GM12892 (cell line): ENCODE measurements at regions not wholly inside any gene's neighbourhood (a gene's known extent, or its start where the extent isn't known, plus 50 kb on each side); places are given as distances from the start of the nearest gene placed in this dataset.

Source experiments
- POLR2A ChIP-seq: IDR thresholded peaks from 2 replicates; pipeline ENCODE4 v1.6.1; 2011; ENCODE audit warnings: low read depth, low read length, control low read depth
- POLR2AphosphoS5 ChIP-seq: IDR thresholded peaks from 2 replicates; pipeline ENCODE4 v1.6.1; 2011; ENCODE audit warnings: low read depth, low read length, control low read depth
- TAF1 ChIP-seq: IDR thresholded peaks from 2 replicates; pipeline ENCODE4 v1.6.1; 2011; ENCODE audit warnings: low read depth, mild to moderate bottlenecking, control low read depth, low read length, borderline replicate concordance

DNA sequence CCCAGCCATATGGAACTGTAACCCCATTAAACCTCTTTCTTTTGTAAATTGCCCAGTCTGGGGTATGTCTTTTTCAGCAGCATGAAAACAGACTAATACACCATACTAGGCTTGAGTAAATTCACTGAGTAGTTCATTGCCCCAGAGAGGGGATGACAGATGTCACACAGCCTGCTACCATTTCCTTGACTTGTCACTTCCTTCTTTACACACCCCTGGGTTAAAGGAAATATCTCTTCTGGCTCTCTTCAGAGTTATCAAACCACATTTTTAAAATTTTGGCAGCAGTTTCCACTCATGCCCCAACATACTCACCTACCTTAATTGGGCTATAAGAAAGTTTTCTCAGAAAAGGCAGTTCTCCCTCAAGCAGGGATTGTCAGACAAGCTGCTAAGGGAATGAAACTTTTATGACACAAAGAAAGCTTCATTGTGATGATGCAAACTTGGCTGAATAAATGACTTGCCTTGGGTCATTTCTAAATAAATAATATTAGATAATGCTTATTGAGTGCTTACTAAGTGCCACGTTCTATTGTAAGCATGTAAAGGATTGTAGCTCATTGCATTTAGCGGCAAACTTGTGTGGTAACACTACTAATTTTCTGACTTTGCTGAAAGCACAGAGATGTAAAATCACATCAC lies 68.0 kb upstream of the RBMS3 start:
- TF ChIP-seq POLR2A (no peak), POLR2AphosphoS5 (no peak), TAF1 (no peak)
